Glutamatergic neuron (in vitro differentiated cells): ENCODE measurements at regions not wholly inside any gene's neighbourhood (a gene's known extent, or its start where the extent isn't known, plus 50 kb on each side); places are given as distances from the start of the nearest gene placed in this dataset.
"Not testable (repeated sequence)": the region's sequence is repeated elsewhere in the genome, so short reads cannot be mapped to it uniquely, and the experiment has no call there.

ENCODE experiments used
- DNase-seq: peaks from one replicate; pipeline ENCODE4 v3.0.0; 2022
- H3K27ac Mint-ChIP-seq: one replicate; pipeline ENCODE4 v1.8.0; 2020; ENCODE audit warnings: mild to moderate bottlenecking, mixed read lengths, inconsistent platforms; ENCODE audit not compliant: unreplicated experiment
- H3K27me3 Mint-ChIP-seq: one replicate; pipeline ENCODE4 v1.8.0; 2020; ENCODE audit warnings: mild to moderate bottlenecking, moderate library complexity, mixed read lengths, inconsistent platforms; ENCODE audit not compliant: unreplicated experiment
- H3K36me3 Mint-ChIP-seq: one replicate; pipeline ENCODE4 v1.8.0; 2020; ENCODE audit warnings: mild to moderate bottlenecking, mixed read lengths, inconsistent platforms; ENCODE audit not compliant: unreplicated experiment
- H3K4me1 Mint-ChIP-seq: one replicate; pipeline ENCODE4 v1.8.0; 2020; ENCODE audit warnings: mild to moderate bottlenecking, low read depth, mixed read lengths, inconsistent platforms; ENCODE audit not compliant: unreplicated experiment
- H3K4me3 Mint-ChIP-seq: one replicate; pipeline ENCODE4 v1.8.0; 2020; ENCODE audit warnings: mild to moderate bottlenecking, mixed read lengths, inconsistent platforms; ENCODE audit not compliant: unreplicated experiment
- H3K9me3 Mint-ChIP-seq: one replicate; pipeline ENCODE4 v1.8.0; 2020; ENCODE audit warnings: mild to moderate bottlenecking, moderate library complexity, mixed read lengths, inconsistent platforms; ENCODE audit not compliant: unreplicated experiment
- TF ChIP-seq, protein P1 (sequence below): fragments of 200-600 bp; sonication (generic); IDR thresholded peaks from one replicate; pipeline ENCODE4 v1.5.0; 2021; ENCODE audit not compliant: partially characterized antibody, unreplicated experiment

DNA sequence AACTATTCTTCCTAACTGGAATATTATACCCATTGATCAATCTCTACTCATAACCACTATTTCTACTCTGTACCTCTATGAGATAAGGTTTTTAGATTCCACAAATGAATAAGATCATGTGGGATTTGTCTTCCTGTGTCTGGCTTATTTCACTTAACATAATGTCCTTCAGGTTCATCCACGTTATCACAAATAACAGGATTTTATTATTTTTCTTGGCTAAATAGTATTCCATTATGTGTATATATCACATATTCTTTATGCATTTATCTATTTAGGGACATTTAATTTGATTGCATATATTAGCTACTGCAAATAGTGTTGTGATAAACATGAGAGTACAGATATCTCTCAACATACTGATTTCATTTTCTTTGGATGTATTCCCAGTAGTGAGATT, 823.0 kb upstream of the ADGRB3 start:
- no peak overlapping the region for H3K4me3 Mint-ChIP-seq
- H3K36me3 Mint-ChIP-seq = peaks cover 7% of the 10 kb centered on the region
- H3K4me1 Mint-ChIP-seq = no peaks in the 10 kb centered on the region
- no peak for DNase-seq
- H3K27me3 Mint-ChIP-seq = peaks cover 3% of the 10 kb centered on the region
- TF ChIP-seq, protein P1, sequence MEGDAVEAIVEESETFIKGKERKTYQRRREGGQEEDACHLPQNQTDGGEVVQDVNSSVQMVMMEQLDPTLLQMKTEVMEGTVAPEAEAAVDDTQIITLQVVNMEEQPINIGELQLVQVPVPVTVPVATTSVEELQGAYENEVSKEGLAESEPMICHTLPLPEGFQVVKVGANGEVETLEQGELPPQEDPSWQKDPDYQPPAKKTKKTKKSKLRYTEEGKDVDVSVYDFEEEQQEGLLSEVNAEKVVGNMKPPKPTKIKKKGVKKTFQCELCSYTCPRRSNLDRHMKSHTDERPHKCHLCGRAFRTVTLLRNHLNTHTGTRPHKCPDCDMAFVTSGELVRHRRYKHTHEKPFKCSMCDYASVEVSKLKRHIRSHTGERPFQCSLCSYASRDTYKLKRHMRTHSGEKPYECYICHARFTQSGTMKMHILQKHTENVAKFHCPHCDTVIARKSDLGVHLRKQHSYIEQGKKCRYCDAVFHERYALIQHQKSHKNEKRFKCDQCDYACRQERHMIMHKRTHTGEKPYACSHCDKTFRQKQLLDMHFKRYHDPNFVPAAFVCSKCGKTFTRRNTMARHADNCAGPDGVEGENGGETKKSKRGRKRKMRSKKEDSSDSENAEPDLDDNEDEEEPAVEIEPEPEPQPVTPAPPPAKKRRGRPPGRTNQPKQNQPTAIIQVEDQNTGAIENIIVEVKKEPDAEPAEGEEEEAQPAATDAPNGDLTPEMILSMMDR = no peak
- peaks cover 2% of the 10 kb centered on the region for H3K9me3 Mint-ChIP-seq
- no peak overlapping the region for H3K27ac Mint-ChIP-seq

- DNase-seq = no peak
- Mint-ChIP-seq H3K36me3 (peaks cover 7% of the 10 kb centered on the region), H3K27ac (no peak overlapping the region), H3K4me3 (no peak overlapping the region), H3K4me1 (no peaks in the 10 kb centered on the region), H3K9me3 (peaks cover 2% of the 10 kb centered on the region), H3K27me3 (peaks cover 3% of the 10 kb centered on the region)
- TF ChIP-seq, protein P1 = no peak
Observed at GRCh38 chr6:67811239-67812037, 823.6 kb upstream of the ADGRB3 start.

- H3K27ac Mint-ChIP-seq, H3K4me3 Mint-ChIP-seq, H3K36me3 Mint-ChIP-seq, H3K9me3 Mint-ChIP-seq, H3K27me3 Mint-ChIP-seq, DNase-seq, H3K4me1 Mint-ChIP-seq: not testable (repeated sequence)
Observed at GRCh38 chr6:67804808-67805207, 830.3 kb upstream of the ADGRB3 start.

GRCh38 chr6:67802771-67803170, 832.3 kb upstream of the ADGRB3 start:
- Mint-ChIP-seq H3K4me1 (no peaks in the 10 kb centered on the region), H3K27me3 (no peaks in the 10 kb centered on the region), H3K36me3 (no peaks in the 10 kb centered on the region), H3K27ac (no peak overlapping the region), H3K4me3 (no peak overlapping the region), H3K9me3 (no peaks in the 10 kb centered on the region)
- TF ChIP-seq, protein P1 = no peak
- no peak for DNase-seq

DNA sequence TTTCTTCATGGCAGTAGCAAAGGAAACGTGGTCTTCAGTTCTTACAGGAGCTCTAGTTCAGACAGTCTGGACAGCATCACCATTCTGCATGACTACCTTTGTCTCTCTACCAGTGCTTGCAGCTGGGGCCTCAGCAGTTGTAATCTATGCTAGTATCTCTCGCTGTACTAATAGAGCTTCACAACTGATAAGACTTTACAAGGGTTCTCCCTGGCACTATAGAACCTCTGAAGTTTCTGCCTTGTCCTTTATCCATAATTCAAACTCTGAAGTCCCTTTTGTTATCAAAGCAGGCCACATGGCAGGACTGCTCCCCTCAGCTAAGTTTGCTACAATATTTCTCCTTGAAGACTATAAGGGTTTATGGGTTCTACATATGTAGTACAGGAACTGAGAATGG, 842.1 kb upstream of the ADGRB3 start:
- TF ChIP-seq, protein P1 = no peak
- no peak for DNase-seq
- Mint-ChIP-seq H3K27ac (no peak overlapping the region), H3K4me3 (no peak overlapping the region), H3K27me3 (no peaks in the 10 kb centered on the region), H3K36me3 (no peaks in the 10 kb centered on the region), H3K9me3 (no peaks in the 10 kb centered on the region), H3K4me1 (peaks cover 6% of the 10 kb centered on the region)
